BE2C (cell line): ENCODE measurements at regions not wholly inside any gene's neighbourhood (a gene's known extent, or its start where the extent isn't known, plus 50 kb on each side); places are given as distances from the start of the nearest gene placed in this dataset.

Experiments used
- DNase-seq: peaks from one replicate; pipeline ENCODE4 v3.0.0-alpha.2; 2020
- H3K27me3 ChIP-seq: fragments of 250-450 bp; sonication (Bioruptor Pico); 2 replicates; pipeline ENCODE4 v1.5.1; 2020; ENCODE audit warnings: mild to moderate bottlenecking
- H3K36me3 ChIP-seq: fragments of 250-450 bp; sonication (Bioruptor Pico); 2 replicates; pipeline ENCODE4 v1.5.1; 2020; ENCODE audit warnings: mild to moderate bottlenecking
- H3K4me1 ChIP-seq: fragments of 250-450 bp; sonication (Bioruptor Pico); 2 replicates; pipeline ENCODE4 v1.5.1; 2020
- H3K4me3 ChIP-seq: 2 replicates; pipeline ENCODE4 v1.5.1; 2011; ENCODE audit warnings: low read depth, low read length
- H3K9me3 ChIP-seq: fragments of 250-450 bp; sonication (Bioruptor Pico); 2 replicates; pipeline ENCODE4 v1.5.1; 2020
- TF ChIP-seq, protein P1 (sequence below): IDR thresholded peaks from 2 replicates; pipeline ENCODE4 v1.5.1; 2012; ENCODE audit warnings: mild to moderate bottlenecking, low read depth, low read length

- H3K4me1 ChIP-seq: no peaks in the 10 kb centered on the region; the same call in 1 of the 2 replicates
- no peak overlapping the region for H3K4me3 ChIP-seq
- DNase-seq: no peak
- H3K27me3 ChIP-seq: no peaks in the 10 kb centered on the region
- H3K36me3 ChIP-seq: no peaks in the 10 kb centered on the region
- no peaks in the 10 kb centered on the region for H3K9me3 ChIP-seq
- TF ChIP-seq, protein P1, sequence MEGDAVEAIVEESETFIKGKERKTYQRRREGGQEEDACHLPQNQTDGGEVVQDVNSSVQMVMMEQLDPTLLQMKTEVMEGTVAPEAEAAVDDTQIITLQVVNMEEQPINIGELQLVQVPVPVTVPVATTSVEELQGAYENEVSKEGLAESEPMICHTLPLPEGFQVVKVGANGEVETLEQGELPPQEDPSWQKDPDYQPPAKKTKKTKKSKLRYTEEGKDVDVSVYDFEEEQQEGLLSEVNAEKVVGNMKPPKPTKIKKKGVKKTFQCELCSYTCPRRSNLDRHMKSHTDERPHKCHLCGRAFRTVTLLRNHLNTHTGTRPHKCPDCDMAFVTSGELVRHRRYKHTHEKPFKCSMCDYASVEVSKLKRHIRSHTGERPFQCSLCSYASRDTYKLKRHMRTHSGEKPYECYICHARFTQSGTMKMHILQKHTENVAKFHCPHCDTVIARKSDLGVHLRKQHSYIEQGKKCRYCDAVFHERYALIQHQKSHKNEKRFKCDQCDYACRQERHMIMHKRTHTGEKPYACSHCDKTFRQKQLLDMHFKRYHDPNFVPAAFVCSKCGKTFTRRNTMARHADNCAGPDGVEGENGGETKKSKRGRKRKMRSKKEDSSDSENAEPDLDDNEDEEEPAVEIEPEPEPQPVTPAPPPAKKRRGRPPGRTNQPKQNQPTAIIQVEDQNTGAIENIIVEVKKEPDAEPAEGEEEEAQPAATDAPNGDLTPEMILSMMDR: no peak
Observed at GRCh38 chr2:234825616-234826015, 126.2 kb upstream of the SH3BP4 start.

DNA sequence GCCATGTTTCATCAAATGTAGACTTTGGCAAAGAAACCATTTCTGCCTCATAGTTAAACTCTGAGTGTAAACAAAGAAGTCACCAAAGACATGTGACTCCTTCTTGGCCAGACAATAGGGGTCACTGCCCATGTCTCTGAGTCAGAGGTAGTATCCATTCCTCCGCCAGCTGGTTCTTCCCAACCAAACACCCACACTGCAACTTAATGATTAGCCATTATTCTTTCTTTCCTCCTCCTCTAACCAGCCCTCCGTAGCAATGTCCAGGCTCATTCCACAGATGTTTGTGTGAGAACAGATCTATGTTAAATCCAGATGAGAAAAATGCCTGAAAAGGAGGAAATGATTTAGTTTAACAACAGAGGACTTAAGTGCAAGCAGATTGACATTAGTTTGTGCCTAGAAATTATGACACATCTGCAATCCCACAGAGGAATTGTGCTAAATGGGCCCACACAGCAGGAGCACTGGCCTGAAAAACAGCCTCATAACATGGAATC, 127.9 kb upstream of the SH3BP4 start:
- Histone ChIP-seq H3K36me3 (no peaks in the 10 kb centered on the region), H3K4me1 (no peaks in the 10 kb centered on the region; the same call in 1 of the 2 replicates), H3K4me3 (no peak overlapping the region), H3K27me3 (no peaks in the 10 kb centered on the region), H3K9me3 (no peaks in the 10 kb centered on the region)
- TF ChIP-seq, protein P1: no peak
- no peak for DNase-seq

DNA sequence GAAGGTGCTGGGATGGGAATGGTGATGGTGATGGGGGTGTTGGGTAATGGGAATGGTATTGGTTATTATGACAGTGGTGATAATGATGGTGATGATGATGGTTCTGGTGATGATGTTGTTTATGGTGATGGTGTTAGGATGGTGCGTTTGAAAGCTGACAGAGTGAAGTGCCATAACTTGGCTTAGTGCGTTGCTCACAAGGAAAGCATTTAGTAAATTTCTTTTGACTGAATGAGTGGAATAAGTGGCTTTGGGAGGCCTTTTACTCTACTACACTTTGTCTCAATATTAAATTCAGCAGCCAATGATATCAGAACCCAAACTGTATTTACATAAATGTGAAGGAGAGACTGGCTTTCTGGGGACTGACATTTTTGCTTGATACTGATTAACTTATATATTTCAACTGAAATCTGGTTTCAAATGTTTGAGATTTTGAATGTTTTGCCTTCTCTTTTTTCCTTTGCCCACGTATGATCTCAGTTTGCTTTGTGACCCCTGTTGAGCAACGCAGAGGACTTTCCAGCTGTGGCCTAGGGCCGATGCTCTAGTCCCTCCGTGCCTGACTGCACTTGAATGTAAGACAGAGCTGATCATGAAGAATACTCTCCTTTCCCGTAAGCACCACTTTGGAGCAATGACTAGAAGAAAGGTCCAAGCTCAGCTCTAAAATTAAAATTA, 128.5 kb upstream of the SH3BP4 start:
- Histone ChIP-seq H3K4me3 (no peak overlapping the region), H3K36me3 (no peaks in the 10 kb centered on the region), H3K4me1 (peaks cover 6% of the 10 kb centered on the region), H3K27me3 (no peaks in the 10 kb centered on the region), H3K9me3 (no peaks in the 10 kb centered on the region)
- DNase-seq: no peak
- TF ChIP-seq, protein P1: no peak

- no peak for DNase-seq
- no peak overlapping the region for H3K4me3 ChIP-seq
- H3K4me1 ChIP-seq: peaks cover 10% of the 10 kb centered on the region
- H3K9me3 ChIP-seq: no peaks in the 10 kb centered on the region
- no peaks in the 10 kb centered on the region for H3K27me3 ChIP-seq
- H3K36me3 ChIP-seq: no peaks in the 10 kb centered on the region
- TF ChIP-seq, protein P1: no peak
Observed at GRCh38 chr2:234821946-234822475, 129.8 kb upstream of the SH3BP4 start.

DNA sequence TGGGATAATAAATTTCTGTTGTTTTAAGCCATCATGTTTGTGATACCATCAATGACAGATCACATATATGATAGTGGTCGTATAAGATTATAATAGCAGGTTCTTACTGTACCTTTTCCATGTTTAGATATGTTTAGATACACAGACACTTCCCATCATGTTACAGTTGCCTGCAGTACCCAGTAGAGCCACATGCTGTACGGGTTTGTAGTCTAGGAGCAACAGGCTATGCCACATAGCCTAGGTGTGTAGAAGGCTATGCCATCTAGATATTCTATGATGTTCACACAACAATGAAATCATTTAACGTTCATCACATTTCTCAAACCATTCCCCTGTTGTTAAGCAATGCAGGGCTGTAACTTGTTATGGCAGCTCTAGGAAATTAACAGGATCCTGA, 132.9 kb upstream of the SH3BP4 start:
- TF ChIP-seq, protein P1: peak; percentile 50
- no peaks in the 10 kb centered on the region for H3K9me3 ChIP-seq
- H3K4me1 ChIP-seq: peaks cover 24% of the 10 kb centered on the region
- H3K36me3 ChIP-seq: no peaks in the 10 kb centered on the region
- no peaks in the 10 kb centered on the region for H3K27me3 ChIP-seq
- DNase-seq: no peak
- H3K4me3 ChIP-seq: no peak overlapping the region

DNA sequence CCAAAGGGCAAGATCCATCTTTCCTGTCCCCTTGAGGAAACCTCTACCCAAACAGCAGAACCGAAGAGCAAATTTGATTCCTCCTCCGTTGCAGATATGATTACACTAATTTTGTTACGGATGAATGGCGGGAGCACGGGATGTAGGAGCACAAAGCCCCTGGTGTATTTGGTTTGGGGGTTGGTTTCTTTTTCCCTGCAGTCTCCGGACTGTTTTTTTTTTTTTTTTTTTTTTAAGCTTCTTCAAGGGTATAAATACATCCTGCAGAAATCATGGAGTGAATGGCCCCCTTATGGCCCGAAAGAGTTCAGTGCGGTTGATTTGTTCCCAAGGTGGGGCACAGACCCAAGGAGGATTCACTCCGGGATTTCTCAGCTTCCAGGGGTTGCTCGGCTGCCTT, 135.3 kb upstream of the SH3BP4 start:
- Histone ChIP-seq H3K36me3 (no peaks in the 10 kb centered on the region), H3K4me3 (peak overlapping the region; percentile 14), H3K4me1 (peaks cover 24% of the 10 kb centered on the region), H3K27me3 (no peaks in the 10 kb centered on the region), H3K9me3 (no peaks in the 10 kb centered on the region)
- peak; percentile 37 for DNase-seq
- TF ChIP-seq, protein P1: no peak
